CD4-positive, alpha-beta T cell (primary cell): ENCODE measurements at regions not wholly inside any gene's neighbourhood (a gene's known extent, or its start where the extent isn't known, plus 50 kb on each side); places are given as distances from the start of the nearest gene placed in this dataset.

Experiments
- ATAC-seq: fragments of 200-7000 bp; cut with Tn5 transposase; one replicate; pipeline ENCODE4 v1.10.0; 2022; ENCODE audit warnings: mild to moderate bottlenecking; ENCODE audit not compliant: poor library complexity
- CTCF ChIA-PET: fragments of 350-600 bp; sonication (Branson Sonifier 250); formaldehyde crosslinking; loops from one replicate; lab custom pipeline; 2021; ENCODE audit warnings: antibody characterized with exemption, inconsistent platforms; lab: Charles Lee
- POLR2A ChIA-PET: fragments of 350-600 bp; sonication (Branson Sonifier 250); formaldehyde crosslinking; loops from one replicate; lab custom pipeline; 2021; ENCODE audit warnings: antibody characterized with exemption, inconsistent platforms; lab: Charles Lee
- DNase-seq, 14 experiments: peaks; one replicate each; pipeline ENCODE4 v3.0.0-alpha.2; 2013 to 2020; ENCODE audit warnings: mixed read lengths in 2 of 14
- H3K27ac ChIP-seq, 2 donors: one replicate each; pipeline versions ENCODE4 v1.5.1 to v1.7.0; 2013; ENCODE audit warnings: low read length in 2 of 2, low read depth in 1 of 2, mild to moderate bottlenecking in 1 of 2
- H3K27me3 ChIP-seq, 2 experiments: 1 replicate in 1 of 2; 2 replicates in 1 of 2; pipeline versions ENCODE4 v1.6.1 to v1.7.0; 2013; ENCODE audit warnings: low read length in 2 of 2, control low read depth in 1 of 2, mild to moderate bottlenecking in 1 of 2, moderate library complexity in 1 of 2; ENCODE audit not compliant: insufficient read depth in 2 of 2, control insufficient read depth in 1 of 2
- H3K36me3 ChIP-seq: one replicate; pipeline ENCODE4 v1.6.1; 2013; ENCODE audit warnings: low read length, control low read depth; ENCODE audit not compliant: insufficient read depth
- H3K4me1 ChIP-seq: one replicate; pipeline ENCODE4 v1.6.1; 2013; ENCODE audit warnings: low read length, control low read depth; ENCODE audit not compliant: insufficient read depth
- H3K4me3 ChIP-seq: one replicate; pipeline ENCODE4 v1.5.1; 2013; ENCODE audit warnings: mild to moderate bottlenecking, low read length, moderate library complexity
- H3K9me3 ChIP-seq, 2 experiments: 1 replicate in 1 of 2; 2 replicates in 1 of 2; pipeline versions ENCODE4 v1.6.1 to v1.7.0; 2013; ENCODE audit warnings: low read length in 2 of 2, mild to moderate bottlenecking in 2 of 2, control low read depth in 1 of 2, moderate library complexity in 1 of 2; ENCODE audit not compliant: control insufficient read depth in 1 of 2, insufficient read depth in 1 of 2
- H3K27ac Mint-ChIP-seq: one replicate; pipeline ENCODE4 v1.8.0; 2020; ENCODE audit warnings: mixed read lengths
- H3K27me3 Mint-ChIP-seq: one replicate; pipeline ENCODE4 v1.8.0; 2021; ENCODE audit warnings: mixed read lengths
- H3K36me3 Mint-ChIP-seq: one replicate; pipeline ENCODE4 v1.8.0; 2021; ENCODE audit warnings: low read depth, mixed read lengths
- H3K4me1 Mint-ChIP-seq: one replicate; pipeline ENCODE4 v1.8.0; 2021; ENCODE audit warnings: low read depth, mixed read lengths
- H3K4me3 Mint-ChIP-seq: one replicate; pipeline ENCODE4 v1.8.0; 2020; ENCODE audit warnings: mild to moderate bottlenecking, mixed read lengths
- H3K9me3 Mint-ChIP-seq: one replicate; pipeline ENCODE4 v1.8.0; 2020; ENCODE audit warnings: mixed read lengths
- intact Hi-C, 2 experiments: fragments of 100-400 bp; cut with DNase I in 1 of 2; cut with micrococcal nuclease in 1 of 2; formaldehyde crosslinking; loops; one replicate each; pipeline versions ENCODE4 v1.15.1 to v1.9.0; 2023 to 2025; cut with DNase I, micrococcal nuclease
- TF ChIP-seq, protein P1 (sequence below): fragments of 200-600 bp; IDR thresholded peaks from one replicate; pipeline ENCODE4 v1.8.0; 2022; ENCODE audit warnings: antibody characterized with exemption, mild to moderate bottlenecking

- ChIA-PET POLR2A (no interaction called here), CTCF (no interaction called here)
- ATAC-seq (no peak), DNase-seq (no peak)
- Mint-ChIP-seq H3K4me3 (no peak overlapping the region), H3K4me1 (peaks cover 4% of the 10 kb centered on the region), H3K27ac (no peak overlapping the region), H3K9me3 (peaks cover 12% of the 10 kb centered on the region), H3K27me3 (no peaks in the 10 kb centered on the region), H3K36me3 (peaks cover 11% of the 10 kb centered on the region)
- Histone ChIP-seq H3K4me1 (no peaks in the 10 kb centered on the region), H3K27me3 (no peaks in the 10 kb centered on the region), H3K36me3 (no peaks in the 10 kb centered on the region), H3K9me3 (peaks cover 9 to 26% of the 10 kb centered on the region in 2 experiments), H3K4me3 (no peak overlapping the region), H3K27ac (no peak overlapping the region)
- intact Hi-C loops = no loop called here
- TF ChIP-seq, protein P1, sequence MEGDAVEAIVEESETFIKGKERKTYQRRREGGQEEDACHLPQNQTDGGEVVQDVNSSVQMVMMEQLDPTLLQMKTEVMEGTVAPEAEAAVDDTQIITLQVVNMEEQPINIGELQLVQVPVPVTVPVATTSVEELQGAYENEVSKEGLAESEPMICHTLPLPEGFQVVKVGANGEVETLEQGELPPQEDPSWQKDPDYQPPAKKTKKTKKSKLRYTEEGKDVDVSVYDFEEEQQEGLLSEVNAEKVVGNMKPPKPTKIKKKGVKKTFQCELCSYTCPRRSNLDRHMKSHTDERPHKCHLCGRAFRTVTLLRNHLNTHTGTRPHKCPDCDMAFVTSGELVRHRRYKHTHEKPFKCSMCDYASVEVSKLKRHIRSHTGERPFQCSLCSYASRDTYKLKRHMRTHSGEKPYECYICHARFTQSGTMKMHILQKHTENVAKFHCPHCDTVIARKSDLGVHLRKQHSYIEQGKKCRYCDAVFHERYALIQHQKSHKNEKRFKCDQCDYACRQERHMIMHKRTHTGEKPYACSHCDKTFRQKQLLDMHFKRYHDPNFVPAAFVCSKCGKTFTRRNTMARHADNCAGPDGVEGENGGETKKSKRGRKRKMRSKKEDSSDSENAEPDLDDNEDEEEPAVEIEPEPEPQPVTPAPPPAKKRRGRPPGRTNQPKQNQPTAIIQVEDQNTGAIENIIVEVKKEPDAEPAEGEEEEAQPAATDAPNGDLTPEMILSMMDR = no peak
Measured at GRCh38 chr2:12221584-12221983, 475.2 kb downstream of the LPIN1 start.

GRCh38 chr2:12222554-12222953 lies 476.1 kb downstream of the LPIN1 start:
- no peak overlapping the region for H3K4me3 ChIP-seq
- TF ChIP-seq, protein P1 = no peak

GRCh38 chr2:12223732-12224131 lies 477.3 kb downstream of the LPIN1 start:
- Histone ChIP-seq H3K36me3 (no peaks in the 10 kb centered on the region), H3K9me3 (peaks cover 9 to 26% of the 10 kb centered on the region in 2 experiments), H3K27me3 (no peaks in the 10 kb centered on the region), H3K4me3 (no peak overlapping the region), H3K27ac (no peak overlapping the region), H3K4me1 (no peaks in the 10 kb centered on the region)
- ATAC-seq (no peak), DNase-seq (no peak)
- intact Hi-C loops = no loop called here
- peaks cover 12% of the 10 kb centered on the region for H3K9me3 Mint-ChIP-seq
- H3K4me3 Mint-ChIP-seq = no peak overlapping the region
- H3K27me3 Mint-ChIP-seq = no peaks in the 10 kb centered on the region
- H3K36me3 Mint-ChIP-seq = peaks cover 11% of the 10 kb centered on the region
- POLR2A ChIA-PET = no interaction called here
- CTCF ChIA-PET = no interaction called here
- H3K27ac Mint-ChIP-seq = no peak overlapping the region
- H3K4me1 Mint-ChIP-seq = peaks cover 4% of the 10 kb centered on the region
- TF ChIP-seq, protein P1 = no peak

More at GRCh38 chr2:12222554-12222953, 476.1 kb downstream of the LPIN1 start:
- ATAC-seq (no peak), DNase-seq (no peak)
- Mint-ChIP-seq H3K9me3 (peaks cover 12% of the 10 kb centered on the region), H3K27me3 (no peaks in the 10 kb centered on the region), H3K36me3 (peaks cover 11% of the 10 kb centered on the region), H3K27ac (no peak overlapping the region), H3K4me3 (no peak overlapping the region), H3K4me1 (peaks cover 4% of the 10 kb centered on the region)
- H3K4me1 ChIP-seq = no peaks in the 10 kb centered on the region
- H3K36me3 ChIP-seq = no peaks in the 10 kb centered on the region
- peaks cover 9 to 26% of the 10 kb centered on the region in 2 experiments for H3K9me3 ChIP-seq
- ChIA-PET CTCF (no interaction called here), POLR2A (no interaction called here)
- intact Hi-C loops = no loop called here
- H3K27me3 ChIP-seq = no peaks in the 10 kb centered on the region
- no peak overlapping the region for H3K27ac ChIP-seq
